ENCODE measurements at regions not wholly inside any gene's neighbourhood (a gene's known extent, or its start where the extent isn't known, plus 50 kb on each side); places are given as distances from the start of the nearest gene placed in this dataset.

DNA sequence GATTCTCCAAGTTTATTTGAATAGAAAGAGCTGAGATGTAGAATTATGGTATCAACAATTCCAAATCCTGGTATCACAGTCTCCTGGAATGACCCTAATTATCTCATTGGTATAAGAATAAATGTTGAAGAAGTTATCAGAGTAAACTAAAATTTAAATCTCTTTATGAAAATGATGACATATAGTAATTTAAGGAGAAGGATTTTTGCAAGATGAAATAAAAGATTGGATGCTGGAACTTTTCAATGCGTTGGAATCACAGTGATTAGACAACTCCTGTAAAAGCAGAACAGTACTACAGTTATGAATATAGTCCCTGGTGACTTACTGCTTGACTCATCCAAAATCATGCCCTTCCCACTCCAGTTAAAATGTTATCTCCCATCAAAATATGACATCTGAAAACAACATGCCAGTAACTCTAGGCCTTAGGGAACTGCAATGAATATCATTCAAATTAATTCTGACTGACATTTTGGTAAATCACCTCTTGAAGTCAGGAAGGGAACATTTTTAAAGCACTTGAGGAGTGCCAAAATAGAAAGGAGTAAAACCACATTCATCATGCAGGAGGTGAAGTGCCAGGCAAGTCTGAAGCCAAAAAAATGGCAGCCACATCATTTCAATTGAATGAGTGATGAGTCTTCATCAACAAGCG lies 197.8 kb upstream of the PRKD1 start:
- no peak for TF ChIP-seq EZH2phosphoT487 (IDR thresholded peaks at IDR 0.05; ENCODE audit: low read length)
- TF ChIP-seq CTCF (IDR thresholded peaks at IDR 0.05; ENCODE audit: low read length) = no peak
- TF ChIP-seq EZH2 (optimal IDR thresholded peaks at IDR 0.05; ENCODE audit: low read depth, low read length) = no peak
